Loucy (cell line): ENCODE measurements at regions not wholly inside any gene's neighbourhood (a gene's known extent, or its start where the extent isn't known, plus 50 kb on each side); places are given as distances from the start of the nearest gene placed in this dataset.

Experiments used
- H2AFZ ChIP-seq: fragments of 200-600 bp; sonication (generic); 2 replicates; pipeline ENCODE4 v1.6.0; 2016; ENCODE audit warnings: antibody characterized with exemption, mild to moderate bottlenecking, low read length, moderate library complexity
- H3F3A ChIP-seq: fragments of 200-600 bp; 2 replicates; pipeline ENCODE4 v1.6.0; 2016; ENCODE audit warnings: antibody characterized with exemption, low read depth, mild to moderate bottlenecking
- H3K27me3 ChIP-seq: fragments of 200-600 bp; sonication (generic); 2 replicates; pipeline ENCODE4 v1.6.1; 2014; ENCODE audit warnings: low read length, mild to moderate bottlenecking; ENCODE audit not compliant: insufficient read depth, poor library complexity, severe bottlenecking
- H3K36me3 ChIP-seq: fragments of 200-600 bp; sonication (generic); 2 replicates; pipeline ENCODE4 v1.6.1; 2016; ENCODE audit warnings: low read length; ENCODE audit not compliant: insufficient read depth
- H3K4me1 ChIP-seq: fragments of 200-600 bp; sonication (generic); 2 replicates; pipeline ENCODE4 v1.5.1; 2014; ENCODE audit warnings: low read length, mild to moderate bottlenecking; ENCODE audit not compliant: insufficient read depth, poor library complexity, severe bottlenecking
- H3K4me2 ChIP-seq: fragments of 200-600 bp; sonication (generic); 2 replicates; pipeline ENCODE4 v1.6.0; 2014; ENCODE audit warnings: antibody characterized with exemption, low read length, low read depth, mild to moderate bottlenecking; ENCODE audit not compliant: poor library complexity, severe bottlenecking
- H3K4me3 ChIP-seq: fragments of 200-600 bp; sonication (generic); 2 replicates; pipeline ENCODE4 v1.5.1; 2014; ENCODE audit warnings: low read length, mild to moderate bottlenecking, mixed read lengths; ENCODE audit not compliant: poor library complexity, severe bottlenecking
- H3K79me2 ChIP-seq: fragments of 200-600 bp; sonication (generic); 2 replicates; pipeline ENCODE4 v1.6.1; 2014; ENCODE audit warnings: low read length; ENCODE audit not compliant: insufficient read depth
- H3K9ac ChIP-seq: fragments of 200-600 bp; sonication (generic); 2 replicates; pipeline ENCODE4 v1.6.0; 2014; ENCODE audit warnings: mild to moderate bottlenecking, low read depth, low read length, moderate library complexity; ENCODE audit not compliant: poor library complexity, severe bottlenecking
- H3K9me2 ChIP-seq: fragments of 200-600 bp; sonication (generic); replicated peaks from 2 replicates; pipeline ENCODE4 v1.6.1; 2016; ENCODE audit warnings: low read depth, low read length, mixed read lengths
- H3K9me3 ChIP-seq: fragments of 200-600 bp; sonication (generic); 2 replicates; pipeline ENCODE4 v1.6.1; 2014; ENCODE audit warnings: mild to moderate bottlenecking, antibody characterized with exemption, low read length, low read depth; ENCODE audit not compliant: insufficient read depth
- H4K20me1 ChIP-seq: fragments of 200-600 bp; sonication (generic); 2 replicates; pipeline ENCODE4 v1.6.0; 2014; ENCODE audit warnings: antibody characterized with exemption, low read length, mild to moderate bottlenecking; ENCODE audit not compliant: insufficient read depth, poor library complexity, severe bottlenecking
- EZH2phosphoT487 ChIP-seq: fragments of 200-600 bp; IDR thresholded peaks from 2 replicates; pipeline ENCODE4 v1.6.1; 2018; ENCODE audit warnings: antibody characterized with exemption, mild to moderate bottlenecking, moderate library complexity, borderline replicate concordance
- TF ChIP-seq, protein P1 (sequence below): fragments of 200-600 bp; sonication (generic); conservative IDR thresholded peaks from 2 replicates; pipeline ENCODE4 v1.5.1; 2014; ENCODE audit warnings: mild to moderate bottlenecking, antibody characterized with exemption, low read length

- Histone ChIP-seq H3K36me3 (no peaks in the 10 kb centered on the region), H2AFZ (no peak overlapping the region), H3K4me3 (no peak overlapping the region), H3K4me2 (no peak overlapping the region), H3K9me2 (no peaks in the 10 kb centered on the region), H4K20me1 (no peaks in the 10 kb centered on the region), H3F3A (no peaks in the 10 kb centered on the region), H3K27me3 (no peaks in the 10 kb centered on the region), H3K9ac (no peak overlapping the region), H3K9me3 (no peaks in the 10 kb centered on the region), H3K79me2 (no peaks in the 10 kb centered on the region), H3K4me1 (no peaks in the 10 kb centered on the region)
- no peak for TF ChIP-seq EZH2phosphoT487
- TF ChIP-seq, protein P1, sequence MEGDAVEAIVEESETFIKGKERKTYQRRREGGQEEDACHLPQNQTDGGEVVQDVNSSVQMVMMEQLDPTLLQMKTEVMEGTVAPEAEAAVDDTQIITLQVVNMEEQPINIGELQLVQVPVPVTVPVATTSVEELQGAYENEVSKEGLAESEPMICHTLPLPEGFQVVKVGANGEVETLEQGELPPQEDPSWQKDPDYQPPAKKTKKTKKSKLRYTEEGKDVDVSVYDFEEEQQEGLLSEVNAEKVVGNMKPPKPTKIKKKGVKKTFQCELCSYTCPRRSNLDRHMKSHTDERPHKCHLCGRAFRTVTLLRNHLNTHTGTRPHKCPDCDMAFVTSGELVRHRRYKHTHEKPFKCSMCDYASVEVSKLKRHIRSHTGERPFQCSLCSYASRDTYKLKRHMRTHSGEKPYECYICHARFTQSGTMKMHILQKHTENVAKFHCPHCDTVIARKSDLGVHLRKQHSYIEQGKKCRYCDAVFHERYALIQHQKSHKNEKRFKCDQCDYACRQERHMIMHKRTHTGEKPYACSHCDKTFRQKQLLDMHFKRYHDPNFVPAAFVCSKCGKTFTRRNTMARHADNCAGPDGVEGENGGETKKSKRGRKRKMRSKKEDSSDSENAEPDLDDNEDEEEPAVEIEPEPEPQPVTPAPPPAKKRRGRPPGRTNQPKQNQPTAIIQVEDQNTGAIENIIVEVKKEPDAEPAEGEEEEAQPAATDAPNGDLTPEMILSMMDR = no peak
These were observed 202.3 kb upstream of the SGCD start for GRCh38 chr5:156124708-156125107.

DNA sequence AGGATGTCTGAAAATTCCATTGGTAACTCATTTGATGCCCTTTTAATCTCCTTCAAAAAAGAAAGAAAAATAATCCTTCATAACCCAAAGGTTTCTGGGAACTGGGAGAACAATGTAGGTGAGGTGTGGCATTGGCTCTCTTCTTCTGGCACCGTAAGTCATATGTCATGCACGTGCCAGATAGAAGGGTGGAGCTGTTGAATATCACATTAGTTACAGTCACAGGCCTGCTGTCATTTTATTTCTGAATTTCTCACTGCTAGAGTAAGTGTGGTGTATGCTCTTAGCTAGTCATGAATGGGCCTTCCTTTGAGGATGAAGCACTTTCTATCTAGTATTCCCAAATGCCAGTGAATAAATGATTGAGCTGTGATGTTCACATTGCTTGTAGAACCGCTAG is 201.8 kb upstream of the SGCD start:
- H3K9me2 ChIP-seq = no peaks in the 10 kb centered on the region
- no peak overlapping the region for H3K4me2 ChIP-seq
- no peaks in the 10 kb centered on the region for H3K9me3 ChIP-seq
- H4K20me1 ChIP-seq = no peaks in the 10 kb centered on the region
- H3K79me2 ChIP-seq = no peaks in the 10 kb centered on the region
- H3K36me3 ChIP-seq = no peaks in the 10 kb centered on the region
- H3K4me1 ChIP-seq = no peaks in the 10 kb centered on the region
- no peaks in the 10 kb centered on the region for H3F3A ChIP-seq
- H3K9ac ChIP-seq = no peak overlapping the region
- H3K27me3 ChIP-seq = no peaks in the 10 kb centered on the region
- no peak overlapping the region for H3K4me3 ChIP-seq
- no peak overlapping the region for H2AFZ ChIP-seq
- TF ChIP-seq, protein P1 = no peak
- no peak for TF ChIP-seq EZH2phosphoT487

DNA sequence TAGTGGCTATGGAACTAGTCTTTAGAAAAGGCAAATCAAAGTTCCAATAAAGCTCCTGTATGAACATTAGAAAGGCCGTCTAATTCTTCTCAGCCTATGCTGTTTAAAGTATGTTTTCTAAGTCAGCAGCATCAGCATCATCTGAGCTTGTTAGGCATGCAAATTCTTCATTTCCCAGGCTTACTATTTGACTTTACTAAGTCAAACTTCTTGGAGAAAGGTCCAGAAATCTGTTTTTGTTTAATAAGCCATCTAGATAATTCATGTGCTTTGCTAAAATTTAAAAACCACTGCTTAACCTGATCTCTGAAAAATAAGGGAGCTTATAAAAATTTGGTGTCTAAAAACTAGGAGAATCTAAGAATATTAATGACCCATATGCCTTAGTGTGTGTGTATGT is 200.2 kb upstream of the SGCD start:
- Histone ChIP-seq H4K20me1 (no peaks in the 10 kb centered on the region), H2AFZ (no peak overlapping the region), H3K27me3 (no peaks in the 10 kb centered on the region), H3K9me3 (no peaks in the 10 kb centered on the region), H3K4me2 (no peak overlapping the region), H3F3A (no peaks in the 10 kb centered on the region), H3K79me2 (no peaks in the 10 kb centered on the region), H3K36me3 (no peaks in the 10 kb centered on the region), H3K9ac (no peak overlapping the region), H3K4me3 (no peak overlapping the region), H3K9me2 (no peaks in the 10 kb centered on the region), H3K4me1 (no peaks in the 10 kb centered on the region)
- TF ChIP-seq, protein P1 = no peak
- no peak for TF ChIP-seq EZH2phosphoT487
